ENCODE measurements at regions not wholly inside any gene's neighbourhood (a gene's known extent, or its start where the extent isn't known, plus 50 kb on each side); places are given as distances from the start of the nearest gene placed in this dataset.
A peak's percentile ranks its signal among the peaks of the same experiment; 100 is the strongest.

DNA sequence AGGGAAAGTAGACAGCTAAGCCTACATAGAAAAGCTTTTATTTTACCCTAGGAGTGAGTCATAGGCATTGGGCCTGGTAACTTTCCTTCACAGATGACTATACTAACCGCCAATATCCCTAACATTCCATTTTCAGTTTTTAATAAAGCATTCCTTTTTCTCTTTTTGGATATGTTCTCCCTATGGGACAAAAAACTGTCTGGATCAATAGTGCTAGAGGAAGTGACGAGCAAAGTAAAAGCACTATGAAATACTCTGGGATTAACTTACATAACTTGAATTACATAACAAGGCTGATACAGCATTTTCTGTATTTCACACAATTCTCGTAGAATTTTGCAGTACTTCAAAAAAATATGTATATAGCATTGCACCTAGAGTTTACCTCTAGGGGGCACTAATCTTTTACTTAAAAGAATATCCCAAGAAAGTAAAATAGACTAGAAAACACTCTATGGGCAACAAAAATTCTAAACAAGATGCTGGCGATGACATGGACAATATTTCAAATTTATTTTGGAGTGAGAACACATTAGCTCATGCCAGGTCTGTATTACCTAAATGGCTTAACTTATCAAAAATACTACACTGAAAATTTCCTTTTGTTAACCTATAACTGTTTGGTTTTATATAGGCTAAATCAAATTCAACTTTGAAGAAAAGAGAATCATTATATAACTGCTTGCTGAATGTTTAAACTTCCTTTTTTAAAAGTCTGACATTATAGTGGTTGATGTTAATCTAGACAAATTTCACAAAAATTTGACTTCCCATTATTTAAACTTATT lies 66.3 kb upstream of the DST start:
- DNase-seq, result peak; percentile 42

DNA sequence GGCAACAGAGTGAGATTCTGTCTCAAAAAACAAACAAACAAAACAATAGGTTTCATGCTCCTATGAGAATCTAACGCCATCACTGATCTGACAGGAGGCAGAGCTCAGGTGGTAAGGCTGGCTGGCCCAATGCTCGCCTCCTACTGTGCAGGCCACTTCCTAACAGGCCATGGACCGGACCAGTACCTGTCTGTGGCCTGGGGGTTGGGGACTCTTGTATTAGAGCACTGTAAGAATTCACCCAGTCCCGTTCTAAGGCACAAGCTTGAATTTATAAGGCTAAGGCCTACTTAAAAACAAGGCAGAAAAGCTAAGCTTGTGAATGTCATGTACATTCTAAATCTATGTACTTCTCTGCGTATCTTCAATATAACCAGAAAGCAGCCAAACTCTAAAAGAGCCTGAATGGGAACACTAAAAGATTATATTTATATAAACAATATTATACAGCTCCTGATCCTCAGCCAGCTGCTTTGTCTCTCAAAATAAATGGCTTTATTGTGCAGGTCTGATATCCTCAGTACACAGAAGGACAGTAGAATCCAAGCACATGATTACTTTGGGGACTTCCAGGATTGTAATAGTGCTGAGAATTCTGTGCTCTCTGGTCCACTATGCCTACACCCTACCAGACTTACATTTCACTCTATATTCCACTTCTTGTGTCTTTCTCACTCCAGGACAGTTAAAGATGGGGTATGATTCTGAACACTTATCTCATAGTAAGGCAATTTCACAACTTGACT lies 64.5 kb upstream of the DST start:
- no peak for DNase-seq

DNA sequence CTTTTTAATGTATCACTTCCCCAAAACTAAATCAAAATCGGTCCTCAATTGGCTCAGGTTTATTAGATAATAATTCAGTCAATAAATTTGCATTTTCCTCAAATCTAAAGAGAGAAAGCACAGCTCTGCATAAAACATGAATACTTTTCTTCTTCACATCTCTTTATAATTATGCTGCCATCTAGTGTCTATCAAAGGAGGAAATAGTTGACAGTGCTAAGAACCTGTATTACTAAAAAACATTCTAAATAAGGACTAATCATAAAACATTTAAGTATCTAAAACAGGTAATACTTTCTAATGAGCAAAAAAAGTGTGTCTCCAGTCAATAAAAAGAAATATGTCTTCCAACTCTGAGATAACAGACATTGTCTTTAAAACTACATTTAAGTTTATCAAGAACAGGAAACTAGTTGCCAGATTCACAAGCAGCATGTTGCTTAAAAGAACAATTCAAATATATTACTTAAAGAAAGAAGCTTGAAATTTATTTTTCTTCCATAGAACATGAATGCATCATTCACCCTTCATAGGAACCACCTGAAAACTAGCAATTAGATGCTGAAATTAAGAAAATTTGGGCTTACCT lies 56.5 kb upstream of the DST start:
- peak; percentile 49 for DNase-seq

DNA sequence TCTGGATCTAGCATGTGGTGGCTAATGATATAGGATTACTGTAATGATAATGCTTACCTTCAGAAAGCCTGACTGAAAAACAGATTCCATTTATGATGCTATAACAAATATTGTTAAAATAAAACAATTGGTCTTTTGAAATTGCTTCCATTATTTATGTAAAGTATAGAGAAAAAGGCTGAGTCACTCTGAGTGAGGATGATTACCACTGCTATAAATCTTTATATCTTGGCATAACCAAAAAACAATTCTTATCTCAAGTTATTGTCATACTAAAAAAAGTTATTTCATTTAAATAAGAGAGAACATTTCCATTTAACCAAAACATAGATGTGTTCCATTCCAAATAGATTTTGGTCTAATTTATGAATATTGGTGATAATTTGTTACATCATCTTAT lies 53.0 kb upstream of the DST start:
- DNase-seq, result no peak

GRCh38 chr6:56694002-56694401 lies 51.3 kb upstream of the DST start:
- DNase-seq, result peak; percentile 61

DNA sequence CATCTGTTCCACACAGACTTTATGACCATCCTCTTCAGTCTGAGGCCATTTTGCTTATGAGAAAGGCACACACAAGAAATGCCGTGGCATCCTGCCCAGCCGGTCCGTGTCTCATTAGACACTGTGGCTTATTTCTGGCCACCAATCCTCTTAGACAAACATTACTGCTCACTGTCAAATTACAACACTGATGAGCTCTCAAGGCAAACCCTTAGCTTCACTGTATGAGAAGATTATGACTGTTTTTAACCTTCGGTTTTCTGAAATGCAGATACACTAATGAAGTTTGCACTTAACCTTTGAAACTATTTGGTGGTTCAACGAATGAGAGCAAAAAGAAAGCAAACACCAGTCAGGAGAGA lies 50.5 kb upstream of the DST start:
- peak; percentile 85 for DNase-seq

GRCh38 chr6:56692523-56693245 lies 50.0 kb upstream of the DST start:
- no peak for DNase-seq

Measured in kidney glomerular epithelial cell (primary cell).